HG03066 (cell line): ENCODE measurements at regions not wholly inside any gene's neighbourhood (a gene's known extent, or its start where the extent isn't known, plus 50 kb on each side); places are given as distances from the start of the nearest gene placed in this dataset.
A peak's percentile ranks its signal among the peaks of the same experiment; 100 is the strongest.
"Not testable (repeated sequence)": the region's sequence is repeated elsewhere in the genome, so short reads cannot be mapped to it uniquely, and the experiment has no call there.

Experiments used
- ATAC-seq: cut with Tn5 transposase; IDR thresholded peaks from one replicate; pipeline ENCODE4 v1.9.1; 2021; ENCODE audit warnings: low read depth; ENCODE audit not compliant: unreplicated experiment

- not testable (repeated sequence) for ATAC-seq
Measured at GRCh38 chr7:35853194-35853593, 52.3 kb downstream of the SEPTIN7 start.

GRCh38 chr7:35854311-35854710 lies 53.5 kb downstream of the SEPTIN7 start:
- no peak for ATAC-seq

GRCh38 chr7:35856175-35856574 lies 55.3 kb downstream of the SEPTIN7 start:
- ATAC-seq = no peak

GRCh38 chr7:35860664-35861063 lies 59.8 kb downstream of the SEPTIN7 start:
- ATAC-seq = no peak

- ATAC-seq = no peak
Measured at GRCh38 chr7:35865287-35865686, 64.4 kb downstream of the SEPTIN7 start.

GRCh38 chr7:35866186-35866585 lies 65.3 kb downstream of the SEPTIN7 start:
- ATAC-seq = no peak

- not testable (repeated sequence) for ATAC-seq
Measured at GRCh38 chr7:35869117-35869516, 68.3 kb downstream of the SEPTIN7 start.

- ATAC-seq = no peak
Measured at GRCh38 chr7:35869810-35870209, 69.0 kb downstream of the SEPTIN7 start.

GRCh38 chr7:35871856-35872255 lies 71.0 kb downstream of the SEPTIN7 start:
- no peak for ATAC-seq

- ATAC-seq = no peak
Measured at GRCh38 chr7:35874886-35875285, 74.0 kb downstream of the SEPTIN7 start.

- ATAC-seq = no peak
Measured at GRCh38 chr7:35875292-35875691, 74.4 kb downstream of the SEPTIN7 start.

- ATAC-seq = no peak
Measured at GRCh38 chr7:35878351-35878750, 77.5 kb downstream of the SEPTIN7 start.

GRCh38 chr7:35887430-35887829 lies 86.6 kb downstream of the SEPTIN7 start:
- not testable (repeated sequence) for ATAC-seq

GRCh38 chr7:35889001-35889400 lies 88.1 kb downstream of the SEPTIN7 start:
- ATAC-seq = no peak

- no peak for ATAC-seq
Measured at GRCh38 chr7:35889870-35890269, 89.0 kb downstream of the SEPTIN7 start.

GRCh38 chr7:35891004-35891830 lies 90.4 kb downstream of the SEPTIN7 start:
- ATAC-seq = no peak

- ATAC-seq = no peak
Measured at GRCh38 chr7:35893649-35894048, 92.8 kb downstream of the SEPTIN7 start.

GRCh38 chr7:35894721-35895120 lies 93.9 kb downstream of the SEPTIN7 start:
- ATAC-seq = no peak

- no peak for ATAC-seq
Measured at GRCh38 chr7:35900651-35901050, 99.8 kb downstream of the SEPTIN7 start.

- no peak for ATAC-seq
Measured at GRCh38 chr7:35905555-35905954, 104.7 kb downstream of the SEPTIN7 start.

- ATAC-seq = peak; percentile 73
Measured at GRCh38 chr7:35906191-35906908, 105.5 kb downstream of the SEPTIN7 start.
